ENCODE measurements at regions not wholly inside any gene's neighbourhood (a gene's known extent, or its start where the extent isn't known, plus 50 kb on each side); places are given as distances from the start of the nearest gene placed in this dataset.
"Not testable (repeated sequence)": the region's sequence is repeated elsewhere in the genome, so short reads cannot be mapped to it uniquely, and the experiment has no call there.

DNA sequence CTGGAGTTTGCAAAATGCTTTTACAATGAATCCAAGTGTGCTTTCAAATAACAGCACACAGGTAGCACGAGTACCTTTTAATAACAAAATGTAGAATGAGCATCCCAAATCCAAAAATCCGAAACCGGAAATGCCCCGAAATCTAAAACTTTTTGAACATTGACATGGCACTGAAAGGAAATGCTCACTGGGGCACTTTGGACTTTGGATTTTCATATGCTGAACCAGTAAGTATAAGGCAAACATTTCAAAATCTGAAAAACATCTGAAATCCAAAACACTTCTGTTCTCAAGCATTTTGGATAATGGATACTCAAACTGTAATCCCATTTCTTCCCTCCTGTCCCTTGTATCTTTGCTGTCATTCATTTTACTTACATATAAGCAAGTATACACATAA lies 50.1 kb downstream of the GCNT4 start:
- DNase-seq, result no peak

DNA sequence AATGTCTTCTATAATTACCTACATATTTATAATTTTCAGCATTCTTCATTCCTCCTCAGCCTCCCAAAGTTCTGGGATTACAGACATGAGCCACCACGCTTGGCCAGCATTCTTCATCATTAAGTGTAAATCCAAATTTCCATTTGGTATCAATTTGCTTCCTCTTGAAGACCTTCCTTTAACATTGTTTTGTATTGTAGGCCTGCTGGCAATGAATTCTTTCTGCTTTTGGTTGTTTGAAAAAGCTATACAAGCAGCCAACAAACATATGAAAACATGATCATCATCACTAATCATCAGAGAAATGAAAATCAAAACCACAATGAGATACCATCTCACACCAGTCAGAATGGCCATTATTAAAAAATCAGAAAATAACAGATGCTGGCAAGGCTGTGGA lies 56.4 kb downstream of the GCNT4 start:
- no peak for DNase-seq

DNA sequence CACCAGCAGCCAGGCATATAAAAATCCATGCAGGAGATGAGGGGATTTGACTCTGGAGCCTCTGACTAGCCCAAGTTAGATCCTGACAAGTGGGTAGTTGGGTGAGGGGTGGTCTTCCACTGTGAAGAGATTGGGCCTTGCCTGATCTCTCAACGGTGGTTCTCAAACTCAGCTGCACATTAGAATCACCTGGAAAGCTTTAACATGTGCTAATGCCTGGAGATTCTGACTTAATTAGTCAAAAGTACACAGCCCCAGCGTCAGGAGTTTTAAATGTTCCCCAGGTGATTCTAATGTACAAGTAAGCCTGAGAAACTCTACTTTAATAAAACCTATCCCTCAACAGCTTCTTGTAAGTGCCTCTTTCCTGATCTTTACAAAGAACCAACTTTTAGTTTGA lies 57.5 kb downstream of the GCNT4 start:
- no peak for DNase-seq

DNA sequence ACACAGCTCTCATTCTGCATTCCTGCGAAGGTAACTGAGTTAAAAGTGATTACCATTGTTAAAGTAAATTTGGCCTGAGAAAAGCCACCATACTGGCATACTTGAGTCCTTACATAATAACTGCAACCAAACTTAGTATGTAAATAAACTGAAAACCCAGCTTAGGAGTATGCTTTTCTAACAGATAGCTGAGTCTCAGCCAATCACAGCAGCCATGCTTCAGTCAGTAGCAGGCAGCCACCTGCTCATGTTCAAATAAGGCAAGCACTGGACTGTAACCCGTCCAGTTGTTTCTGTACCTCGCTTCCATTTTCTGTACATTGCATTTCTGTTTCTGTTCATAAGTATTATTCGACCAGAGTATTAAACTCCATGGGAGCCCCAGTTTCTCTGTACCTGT lies 58.6 kb downstream of the GCNT4 start:
- no peak for DNase-seq

DNA sequence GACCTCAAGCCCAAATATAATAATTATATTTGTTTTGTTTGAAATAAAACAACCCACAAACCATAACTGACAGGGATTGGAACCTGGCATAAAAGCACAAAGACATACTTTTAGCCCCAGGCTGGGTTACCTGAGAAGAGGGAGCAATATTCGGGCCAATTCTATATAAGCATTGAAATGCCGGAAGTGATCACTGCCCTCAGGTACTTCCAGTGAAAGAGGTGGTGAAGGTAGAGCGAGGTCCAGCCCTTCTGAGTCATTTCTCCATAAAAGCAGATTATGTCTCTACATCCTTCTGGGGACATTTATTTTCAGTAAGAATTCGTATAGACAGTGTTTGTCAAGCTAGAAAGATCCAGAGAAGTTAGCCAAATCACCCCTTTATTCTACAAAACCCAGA lies 59.6 kb downstream of the GCNT4 start:
- DNase-seq, result no peak

DNA sequence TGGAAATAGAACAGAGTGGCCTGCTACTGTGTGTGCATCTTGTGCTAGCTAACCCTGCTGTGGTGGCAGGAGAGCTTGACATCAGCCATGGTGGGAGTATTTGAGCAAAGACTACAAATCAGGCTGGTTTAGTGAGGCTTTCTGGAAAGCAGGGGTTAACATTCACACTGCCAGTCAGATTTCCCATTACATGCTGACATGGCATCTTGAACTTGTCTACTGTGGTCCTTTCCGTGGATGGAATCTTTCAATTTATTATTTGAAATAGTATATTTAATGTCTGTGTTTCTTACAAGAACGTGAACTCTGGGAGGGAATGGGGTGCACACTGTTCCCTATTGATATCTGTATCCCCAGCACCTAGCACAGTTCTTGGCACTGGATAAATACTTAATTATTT lies 60.8 kb downstream of the GCNT4 start:
- no peak for DNase-seq

DNA sequence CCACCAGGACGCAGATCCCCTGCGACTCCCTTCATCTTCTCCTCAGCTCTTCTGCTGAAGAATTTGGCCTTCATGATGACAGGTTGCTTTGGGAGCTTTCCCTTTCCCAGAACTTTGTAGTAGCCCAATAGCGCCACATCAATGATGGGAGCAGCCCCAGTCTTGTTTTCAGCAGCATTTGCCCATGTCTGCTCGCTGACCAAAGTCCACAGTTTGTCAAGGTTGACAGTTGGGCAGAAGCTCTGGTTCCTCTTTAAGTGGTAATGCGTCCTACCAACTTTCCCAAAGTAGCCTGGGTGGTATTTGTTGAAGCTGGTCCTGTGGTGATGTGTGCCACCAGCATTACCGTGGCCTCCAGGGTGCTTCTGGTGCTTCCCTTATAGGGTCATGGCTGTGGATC lies 62.2 kb downstream of the GCNT4 start:
- DNase-seq, result no peak

DNA sequence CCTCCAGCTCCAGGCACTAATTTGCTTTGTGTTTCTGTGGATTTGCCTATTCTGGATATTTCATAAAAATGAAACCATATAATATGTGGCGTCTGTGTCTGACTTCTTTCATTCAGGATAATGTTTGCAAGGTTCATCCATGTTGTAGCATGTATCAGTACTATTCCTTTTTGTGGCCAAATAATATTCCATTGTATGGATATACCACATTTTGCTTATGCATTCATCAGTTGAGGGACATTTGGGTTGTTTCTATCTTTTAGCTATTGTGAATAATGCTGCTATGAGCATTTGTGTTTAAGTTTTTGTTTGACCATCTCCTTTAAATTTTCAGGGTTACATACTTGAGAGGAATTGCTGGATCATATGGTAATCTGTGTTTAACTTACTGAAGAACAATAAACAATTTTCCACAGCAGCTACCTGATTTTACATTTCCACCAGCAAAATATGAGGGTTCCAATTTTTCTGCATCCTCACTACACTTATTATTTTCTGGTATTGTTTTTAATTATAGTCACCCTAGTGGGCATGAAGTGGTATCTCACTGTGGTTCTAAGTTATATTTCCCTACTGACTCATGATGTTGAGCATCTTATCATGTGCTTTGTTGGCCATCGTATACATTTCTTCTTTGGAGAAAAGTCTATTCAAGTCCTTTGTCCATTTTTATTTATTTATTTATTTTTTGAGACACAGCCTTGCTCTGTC lies 63.9 kb downstream of the GCNT4 start:
- DNase-seq, result no peak

DNA sequence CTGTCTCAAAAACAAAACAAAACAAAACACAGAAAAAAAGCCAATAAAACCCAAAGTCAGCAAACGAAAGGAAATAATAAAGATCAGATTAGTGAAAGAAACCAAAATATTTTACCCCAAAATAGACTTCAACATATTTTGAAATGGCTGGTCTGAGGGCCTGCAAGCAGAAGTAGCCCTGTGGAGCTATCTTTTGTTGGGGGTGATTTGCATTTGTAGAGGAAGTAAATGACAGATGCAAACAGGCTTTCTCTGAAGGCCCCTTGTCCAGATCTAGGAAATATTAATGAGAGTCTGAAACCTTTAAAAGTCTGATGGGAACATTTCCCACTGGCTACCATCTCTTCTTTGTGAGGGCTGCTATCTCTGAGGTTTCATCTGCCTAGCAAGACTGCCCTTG lies 74.0 kb downstream of the GCNT4 start:
- no peak for DNase-seq

DNA sequence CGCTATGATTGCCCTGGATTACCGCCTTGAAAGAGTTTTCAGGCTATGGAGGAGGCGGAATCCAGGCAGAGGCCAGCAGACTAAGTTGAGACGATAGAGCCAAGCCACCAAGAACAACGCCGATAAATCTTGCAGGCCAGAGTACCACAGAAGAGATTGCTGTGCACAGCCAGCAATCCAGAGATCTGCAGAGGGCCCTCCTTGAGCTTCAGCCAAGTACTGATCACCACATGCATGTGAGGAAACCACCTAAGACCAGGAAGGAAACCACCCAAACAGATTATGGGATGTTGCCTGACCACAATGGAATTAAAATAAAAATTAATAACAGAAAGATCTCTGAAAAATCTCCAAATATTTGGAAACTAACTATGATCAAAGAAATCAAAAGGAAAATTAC lies 74.9 kb downstream of the GCNT4 start:
- no peak for DNase-seq

DNA sequence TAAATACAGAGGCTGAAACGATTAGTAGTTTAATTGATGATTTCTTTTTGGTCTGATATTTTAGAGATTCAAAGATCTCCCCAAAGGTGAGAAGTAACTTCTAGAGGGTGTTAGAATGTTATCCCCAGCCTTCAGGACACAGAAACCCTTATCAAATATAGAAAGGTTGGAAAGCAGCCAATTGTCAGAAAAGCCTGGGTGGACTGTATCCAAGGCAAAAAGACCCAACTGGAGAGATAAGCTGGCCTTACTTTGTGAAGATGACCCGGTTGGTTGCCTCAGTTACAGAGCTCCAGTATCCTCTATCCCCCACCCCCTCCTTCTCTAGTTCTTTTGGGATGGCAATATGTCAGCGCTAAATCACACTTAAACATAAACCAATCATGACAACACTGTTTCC lies 75.7 kb downstream of the GCNT4 start:
- no peak for DNase-seq

DNA sequence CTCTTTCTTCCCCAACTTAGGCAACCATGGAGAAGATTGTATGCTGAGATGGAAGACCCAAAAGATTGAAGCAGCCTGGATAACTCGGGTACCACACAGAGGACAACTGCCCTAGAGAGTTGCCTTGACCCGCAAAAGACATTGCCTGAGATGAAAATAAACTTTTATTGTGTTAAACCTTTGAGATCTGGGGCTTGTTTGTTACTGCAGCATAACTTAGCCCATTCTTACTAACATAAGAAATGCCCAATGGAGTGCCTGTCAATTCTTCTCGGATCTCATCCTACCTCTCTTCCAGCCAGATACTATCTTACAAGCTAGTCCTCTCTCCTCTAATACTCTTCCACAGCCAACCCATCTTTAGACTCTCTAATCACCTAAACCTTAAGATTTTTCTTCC lies 76.8 kb downstream of the GCNT4 start:
- DNase-seq, result no peak

DNA sequence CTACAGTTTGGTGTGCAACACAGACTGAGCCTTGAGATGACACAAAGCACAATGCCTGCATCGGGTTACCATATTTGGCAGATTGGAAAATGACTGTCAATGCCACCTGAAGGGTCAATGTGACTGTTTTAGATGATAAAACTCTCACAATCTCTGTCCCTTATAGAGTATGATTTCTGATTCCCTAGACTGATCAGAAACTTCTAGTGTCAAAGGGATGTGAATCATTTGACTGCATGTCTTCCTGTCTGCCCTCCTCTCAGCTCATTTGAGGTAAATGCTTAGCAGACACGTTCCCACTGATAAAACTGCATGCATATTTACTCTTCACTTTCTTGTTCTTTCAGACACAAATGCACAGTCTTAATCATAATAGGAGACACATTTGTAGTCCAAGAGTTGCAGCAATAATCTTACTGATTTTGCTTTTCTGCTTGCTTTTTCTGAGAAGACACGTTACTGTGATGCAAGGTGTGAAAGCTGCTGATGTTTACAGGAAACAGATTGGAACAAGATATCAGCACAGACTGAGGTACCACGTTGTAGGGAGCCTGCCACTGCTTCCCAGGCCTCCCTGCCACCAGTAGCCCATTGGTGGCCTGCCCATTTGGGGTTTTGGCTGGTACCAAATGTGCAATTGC lies 77.8 kb downstream of the GCNT4 start:
- no peak for DNase-seq

DNA sequence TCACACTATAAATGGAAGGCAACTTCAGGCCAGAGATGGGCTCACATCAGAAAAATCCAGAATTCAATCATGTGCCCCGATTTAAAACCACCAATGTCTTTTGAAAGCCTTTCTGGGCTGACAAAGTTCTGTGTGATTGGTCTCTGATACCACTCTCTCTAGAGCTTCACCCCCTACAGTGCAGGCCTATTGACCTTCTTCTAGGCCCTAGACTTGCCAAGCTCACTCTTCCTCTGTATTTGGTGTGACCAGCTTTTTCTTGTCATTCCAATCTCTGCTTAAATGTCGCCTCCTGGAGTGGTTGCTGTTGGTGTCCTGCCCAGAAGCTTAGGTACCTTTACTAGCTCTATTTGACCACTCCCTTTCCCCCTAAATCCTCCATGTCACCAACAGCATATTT lies 78.7 kb downstream of the GCNT4 start:
- DNase-seq, result no peak

DNA sequence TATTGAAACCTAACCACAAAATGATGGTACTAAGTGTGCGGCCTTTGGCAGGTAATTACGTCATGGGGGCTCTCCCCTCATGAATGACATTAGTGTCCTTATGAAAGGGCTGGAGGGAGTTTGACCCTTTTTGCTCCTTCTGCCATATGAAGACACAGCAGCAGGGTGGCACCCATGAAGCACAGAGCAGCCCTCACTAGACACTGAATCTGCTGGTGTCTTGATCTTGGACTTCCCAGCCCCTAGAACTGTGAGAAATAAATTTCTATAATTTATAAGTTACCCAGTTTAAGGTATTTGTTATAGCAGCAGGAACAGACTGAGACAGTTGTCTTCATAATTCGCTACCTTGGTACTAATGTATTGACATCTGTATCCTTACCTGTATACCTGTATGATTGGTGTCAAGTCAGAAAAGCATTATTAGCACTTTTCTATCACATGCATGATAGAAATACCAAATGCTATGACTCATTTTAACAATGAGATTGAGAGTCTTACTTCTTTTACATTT lies 80.4 kb downstream of the GCNT4 start:
- no peak for DNase-seq

DNA sequence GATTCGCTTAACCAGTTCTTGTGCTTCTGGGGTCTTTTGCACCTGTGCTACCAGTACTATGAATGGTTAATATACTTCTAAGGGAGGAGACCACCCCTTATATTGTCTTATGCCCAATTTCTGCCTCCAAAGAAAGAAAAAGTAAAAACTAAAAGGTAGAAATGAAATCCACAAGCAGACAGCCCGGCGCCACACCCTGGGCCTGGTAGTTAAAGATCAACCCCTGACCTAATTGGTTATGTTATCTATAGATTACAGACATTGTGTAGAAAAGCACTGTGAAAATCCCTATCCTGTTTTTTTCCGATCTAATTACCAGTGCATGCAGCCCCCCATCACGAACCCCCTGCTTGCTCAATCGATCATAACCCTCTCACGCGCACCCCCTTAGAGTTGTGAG lies 81.5 kb downstream of the GCNT4 start:
- DNase-seq, result not testable (repeated sequence)

DNA sequence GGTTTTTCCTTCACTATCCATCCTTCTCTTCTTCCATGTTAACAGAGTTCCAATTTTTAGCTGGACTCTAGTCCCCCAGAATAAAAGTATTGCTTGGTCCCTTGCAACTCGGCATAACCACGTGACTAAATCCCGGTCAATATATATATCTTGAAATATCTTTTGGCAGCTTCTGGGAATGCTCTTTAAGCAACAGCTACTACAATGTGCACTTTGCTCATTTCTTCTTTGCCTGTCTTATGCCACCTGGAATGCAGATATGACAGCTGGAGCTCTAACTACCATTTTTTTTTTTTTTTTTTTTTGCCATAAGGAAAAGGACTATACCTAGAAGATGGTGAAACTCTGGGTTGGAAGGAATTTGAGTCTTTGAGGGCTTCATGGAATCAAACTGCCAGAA lies 82.6 kb downstream of the GCNT4 start:
- peak; percentile 35 for DNase-seq

DNA sequence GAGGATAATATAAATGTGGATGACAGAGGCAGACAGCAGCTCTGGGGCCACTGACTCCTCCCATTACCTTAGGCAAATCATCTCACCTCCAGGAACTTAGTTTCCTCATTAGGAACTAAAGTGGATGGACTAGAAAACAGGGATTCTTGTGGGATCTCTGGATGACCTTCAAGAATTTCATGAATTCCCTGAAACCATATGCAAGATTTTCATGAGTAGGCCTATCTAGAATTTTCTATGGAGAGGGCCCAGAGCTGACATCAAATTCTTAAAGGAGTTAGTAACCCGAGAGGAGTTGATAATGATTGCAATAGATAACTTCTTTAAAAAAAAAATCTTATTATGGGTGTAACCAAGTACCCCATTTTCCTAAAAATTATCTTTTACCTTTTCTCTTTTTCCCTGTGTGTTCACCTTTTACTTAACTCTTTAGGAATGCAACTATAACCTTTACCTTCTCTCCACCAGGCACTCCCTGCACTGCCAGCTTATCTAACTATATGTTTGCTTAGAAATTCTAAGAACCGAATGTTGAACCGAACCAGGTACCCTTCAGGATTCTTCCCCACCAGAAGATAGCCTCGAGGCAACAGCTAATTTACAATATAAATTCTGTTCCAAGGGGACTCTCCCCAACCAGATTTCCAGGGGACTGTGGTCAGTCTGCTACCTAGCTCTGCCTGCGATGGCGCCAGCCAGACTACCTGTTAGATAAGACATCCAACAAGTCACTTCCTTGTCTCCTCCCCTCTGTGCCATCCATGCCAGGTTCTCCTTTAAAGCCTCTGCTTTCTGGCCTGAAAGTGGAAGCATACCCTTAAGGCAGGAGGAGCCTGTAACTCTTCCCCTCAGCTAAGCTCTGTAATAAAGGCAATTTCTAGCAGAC lies 86.0 kb downstream of the GCNT4 start:
- no peak for DNase-seq

DNA sequence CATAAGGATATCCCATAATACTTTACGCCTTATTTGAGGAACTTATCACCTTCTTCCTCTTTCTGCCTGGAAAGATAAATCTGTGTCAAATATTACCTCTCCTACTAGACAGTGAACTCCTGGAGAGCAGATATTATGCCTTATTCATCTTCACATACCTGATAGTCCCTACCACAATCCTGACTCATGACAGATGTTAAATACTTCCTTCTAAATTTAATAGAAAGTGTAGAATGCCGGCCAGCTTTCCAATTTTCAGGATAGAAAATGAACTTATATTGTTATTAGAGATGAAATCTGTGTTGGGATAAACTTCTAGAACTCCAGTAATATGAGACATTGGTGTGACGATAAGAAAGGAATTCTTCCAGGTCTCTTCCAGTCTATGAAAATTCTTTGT lies 89.0 kb downstream of the GCNT4 start:
- DNase-seq, result no peak

DNA sequence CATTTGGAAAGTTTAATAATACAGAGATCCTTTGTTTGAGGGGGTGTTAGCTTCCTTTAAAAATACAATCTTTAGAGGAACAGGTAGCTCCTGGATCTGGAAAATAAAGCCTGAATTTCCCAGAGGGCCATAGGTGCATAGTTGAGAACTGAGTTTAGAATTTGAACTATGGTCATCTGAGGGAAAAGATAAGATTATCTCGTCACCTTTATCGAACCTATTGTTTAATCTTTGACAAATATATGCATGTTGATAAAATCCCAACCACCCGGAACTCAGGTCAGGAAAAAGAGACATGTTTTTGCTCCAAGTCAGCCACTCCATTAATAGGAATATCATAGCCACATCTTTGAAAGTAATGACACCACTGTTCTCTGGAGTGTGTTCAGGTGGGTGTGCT lies 91.7 kb upstream of the FAM169A start:
- DNase-seq, result no peak

DNA sequence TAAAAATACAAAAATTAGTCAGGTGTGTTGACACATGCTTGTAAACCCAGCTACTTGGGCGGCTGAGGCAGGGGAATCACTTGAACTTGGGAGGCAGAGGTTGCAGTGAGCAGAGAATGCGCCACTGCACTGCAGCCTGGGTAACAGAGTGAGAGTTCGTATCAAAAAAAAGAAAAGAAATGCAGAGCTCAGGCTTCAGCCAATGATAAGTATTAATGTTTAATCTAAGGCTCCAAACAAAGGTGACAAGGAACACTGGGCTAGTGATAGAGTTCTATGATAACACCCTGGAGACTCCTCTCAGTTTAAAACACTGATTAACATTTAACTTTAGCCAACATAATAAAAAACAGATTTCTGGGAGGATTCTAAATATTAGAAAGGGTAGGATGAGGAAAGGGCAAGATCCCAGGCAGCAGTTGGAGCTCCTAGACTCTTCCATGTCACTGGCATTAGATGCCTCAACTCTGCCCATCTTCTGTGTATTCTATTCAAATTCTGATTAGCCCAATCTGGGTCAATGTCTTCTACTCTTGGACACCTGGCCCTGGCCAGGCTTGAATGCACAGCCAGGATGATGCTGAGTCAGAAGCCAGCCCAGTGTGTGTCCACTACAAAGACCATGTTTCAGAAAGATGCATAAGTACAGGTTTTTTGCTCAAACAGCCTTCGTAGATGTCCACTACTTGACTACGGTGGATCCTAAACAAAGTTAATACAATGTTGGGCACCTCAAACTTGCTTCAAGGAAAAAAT lies 91.0 kb upstream of the FAM169A start:
- no peak for DNase-seq

DNA sequence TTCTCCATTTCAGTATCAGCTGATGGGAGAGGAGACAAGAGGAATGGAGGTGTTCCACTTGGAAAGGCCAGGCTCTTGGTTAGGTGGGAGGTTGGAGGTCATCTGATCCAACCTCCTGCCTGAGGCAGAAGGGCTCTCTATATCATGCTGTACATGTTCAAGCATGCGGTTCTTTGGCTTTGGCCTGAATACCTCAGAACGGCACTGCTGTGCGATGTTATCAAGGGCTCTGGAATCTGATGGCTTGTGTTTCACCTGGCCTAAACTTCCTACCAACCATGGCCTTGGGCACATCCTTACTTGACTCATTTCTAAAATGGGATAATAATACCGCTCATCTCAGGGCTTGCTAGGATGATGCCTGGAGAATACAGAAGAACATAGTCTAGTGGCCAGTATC lies 90.1 kb upstream of the FAM169A start:
- DNase-seq, result no peak

DNA sequence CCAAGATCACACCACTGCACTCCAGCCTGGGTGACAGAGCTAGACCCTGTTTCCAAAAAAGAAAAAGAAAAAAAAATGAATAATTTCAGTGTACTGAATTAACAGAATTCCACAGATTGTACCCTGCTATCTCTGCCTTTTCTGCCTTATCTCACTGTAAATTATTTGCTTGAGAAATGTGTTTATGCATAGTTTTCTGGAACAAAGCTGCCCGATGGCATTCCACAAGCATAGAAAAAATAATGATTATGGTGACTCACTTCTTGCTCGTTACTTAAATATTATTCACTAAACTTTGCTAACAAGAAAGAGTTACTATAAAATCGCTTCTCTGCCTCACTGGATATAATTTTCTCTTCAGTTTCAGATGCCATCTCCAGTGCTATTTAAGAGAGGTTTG lies 88.7 kb upstream of the FAM169A start:
- DNase-seq, result no peak
